AG04449 (cell line): ENCODE measurements at regions not wholly inside any gene's neighbourhood (a gene's known extent, or its start where the extent isn't known, plus 50 kb on each side); places are given as distances from the start of the nearest gene placed in this dataset.

Source experiments
- CTCF ChIA-PET: fragments of 350-600 bp; formaldehyde crosslinking; extraction: SDS; loops from one replicate; lab custom pipeline; 2021; ENCODE audit warnings: antibody characterized with exemption; lab: Yijun Ruan, JAX
- POLR2A ChIA-PET: fragments of 400-600, 350-600 bp; formaldehyde crosslinking; extraction: SDS; loops from one replicate; lab custom pipeline; 2020; ENCODE audit warnings: antibody characterized with exemption, inconsistent platforms; lab: Yijun Ruan, JAX
- DNase-seq: peaks from one replicate; pipeline ENCODE4 v3.0.0-alpha.2; 2010; ENCODE audit warnings: low read depth, low spot score
- H3K4me3 ChIP-seq: 2 replicates; pipeline ENCODE4 v1.5.1; 2011; ENCODE audit warnings: low read depth, mild to moderate bottlenecking, control low read depth, low read length
- CTCF ChIP-seq: IDR thresholded peaks from one replicate; pipeline ENCODE4 v1.5.1; 2011; ENCODE audit warnings: mild to moderate bottlenecking, moderate library complexity, low read length, control low read depth, inconsistent platforms; ENCODE audit not compliant: insufficient read depth; ENCODE audit errors: missing control alignments

GRCh38 chr2:64213532-64214275, 69.5 kb upstream of the PELI1 start:
- no peak for DNase-seq
- TF ChIP-seq CTCF, result no peak
- POLR2A ChIA-PET, result no interaction called here
- no peak overlapping the region for H3K4me3 ChIP-seq
- CTCF ChIA-PET, result no interaction called here

GRCh38 chr2:64214281-64215115, 70.3 kb upstream of the PELI1 start:
- TF ChIP-seq CTCF, result no peak
- POLR2A ChIA-PET, result no interaction called here
- no peak for DNase-seq
- CTCF ChIA-PET, result no interaction called here
- H3K4me3 ChIP-seq, result no peak overlapping the region

- no peak for TF ChIP-seq CTCF
- DNase-seq, result no peak
- ChIA-PET CTCF (no interaction called here), POLR2A (no interaction called here)
- H3K4me3 ChIP-seq, result no peak overlapping the region
These were observed 73.1 kb upstream of the PELI1 start for GRCh38 chr2:64217198-64217869.

- DNase-seq, result no peak
- ChIA-PET POLR2A (no interaction called here), CTCF (interaction anchor here (1.1 kb wide), 1 partner anchor 11 kb away, joined by 3 read pairs; no protein-coding TSS in a partner anchor)
- TF ChIP-seq CTCF, result no peak
- H3K4me3 ChIP-seq, result no peak overlapping the region
These were observed 74.0 kb upstream of the PELI1 start for GRCh38 chr2:64218137-64218802.

GRCh38 chr2:64219149-64219548, 74.9 kb upstream of the PELI1 start:
- ChIA-PET CTCF (interaction anchor here (1.0 to 1.1 kb wide), 3 partner anchors 10 to 32 kb away, joined by 3 read pairs; no protein-coding TSS in a partner anchor), POLR2A (no interaction called here)
- no peak for TF ChIP-seq CTCF
- H3K4me3 ChIP-seq, result no peak overlapping the region
- DNase-seq, result no peak
